Gastroesophageal sphincter (tissue), 4 donors: ENCODE measurements at regions not wholly inside any gene's neighbourhood (a gene's known extent, or its start where the extent isn't known, plus 50 kb on each side); places are given as distances from the start of the nearest gene placed in this dataset.

Experiments
- ATAC-seq: fragments of 150-250 bp; one replicate; pipeline ENCODE4 v1.9.1; 2016; ENCODE audit warnings: mild to moderate bottlenecking, moderate library complexity
- H3K27ac ChIP-seq, 4 donors: fragments of 200-600 bp; sonication (generic) in 3 of 4; 1 replicate in 3 of 4; 2 replicates in 1 of 4; pipeline ENCODE4 v1.5.1; 2016 to 2019
- H3K27me3 ChIP-seq: fragments of 200-600 bp; sonication (generic); one replicate; pipeline ENCODE4 v1.5.1; 2019
- H3K36me3 ChIP-seq, 2 donors: fragments of 200-600 bp; sonication (generic); one replicate each; pipeline ENCODE4 v1.5.1; 2019; ENCODE audit warnings: control low read depth in 1 of 2
- H3K4me1 ChIP-seq, 3 donors: fragments of 200-600 bp; sonication (generic); 1 replicate in 2 of 3; 2 replicates in 1 of 3; pipeline ENCODE4 v1.5.1; 2016 to 2019; ENCODE audit warnings: control low read depth in 2 of 3
- H3K4me3 ChIP-seq, 2 donors: fragments of 200-600 bp; sonication (generic); one replicate each; pipeline ENCODE4 v1.5.1; 2019; ENCODE audit warnings: mild to moderate bottlenecking in 1 of 2, moderate library complexity in 1 of 2
- H3K9me3 ChIP-seq, 3 donors: fragments of 200-600 bp; sonication (generic); one replicate each; pipeline ENCODE4 v1.5.1; 2017 to 2019; ENCODE audit warnings: control low read depth in 2 of 3
- CTCF ChIP-seq, 4 experiments: fragments of 200-600 bp in 2 of 4; fragments of 450-650 bp in 2 of 4; sonication (generic) in 1 of 4; IDR thresholded peaks; one replicate each; pipeline ENCODE4 v1.5.1; 2017 to 2019; ENCODE audit warnings: antibody characterized with exemption in 4 of 4, mild to moderate bottlenecking in 2 of 4, moderate library complexity in 2 of 4
- EP300 ChIP-seq: sonication (generic); formaldehyde crosslinking; IDR thresholded peaks from one replicate; pipeline ENCODE4 v1.6.1; 2017; ENCODE audit warnings: antibody characterized with exemption, mild to moderate bottlenecking
- POLR2A ChIP-seq, 2 donors: fragments of 450-650 bp; IDR thresholded peaks; one replicate each; pipeline ENCODE4 v1.6.1; 2017; ENCODE audit warnings: antibody characterized with exemption in 2 of 2, mild to moderate bottlenecking in 2 of 2, moderate library complexity in 1 of 2
- POLR2AphosphoS5 ChIP-seq: sonication (generic); formaldehyde crosslinking; IDR thresholded peaks from one replicate; pipeline ENCODE4 v1.6.1; 2017; ENCODE audit warnings: antibody characterized with exemption
- WGBS, 2 donors: methylation state at CpG; one replicate each; pipeline ENCODE4 v1.1.5; 2018; ENCODE audit warnings: low coverage in 1 of 2; 5-methylcytosine and 5-hydroxymethylcytosine counted together

GRCh38 chr19:27774827-27775226 is 1438.1 kb downstream of the UQCRFS1 start:
- Histone ChIP-seq H3K9me3 (no peaks in the 10 kb centered on the region), H3K36me3 (peaks cover 0 to 49% of the 10 kb centered on the region in 2 donors), H3K4me1 (no peaks in the 10 kb centered on the region), H3K27ac (no peak overlapping the region), H3K27me3 (no peaks in the 10 kb centered on the region), H3K4me3 (no peak overlapping the region)
- ATAC-seq = no peak
- TF ChIP-seq CTCF (IDR thresholded peaks at IDR 0.05) (no peak), POLR2AphosphoS5 (no peak)
- 83 to 95% methylated on average over 5 to 7 of the region's 7 CpGs for WGBS, 2 donors

GRCh38 chr19:27774337-27774736 is 1438.6 kb downstream of the UQCRFS1 start:
- WGBS, 2 donors = 93 to 100% methylated on average over 8 to 10 of the region's 10 CpGs
- H3K36me3 ChIP-seq = peaks cover 0 to 49% of the 10 kb centered on the region in 2 donors
- ATAC-seq = no peak
- H3K9me3 ChIP-seq = no peaks in the 10 kb centered on the region
- no peaks in the 10 kb centered on the region for H3K27me3 ChIP-seq
- no peak overlapping the region for H3K27ac ChIP-seq
- H3K4me3 ChIP-seq = no peak overlapping the region
- no peaks in the 10 kb centered on the region for H3K4me1 ChIP-seq
- TF ChIP-seq CTCF (IDR thresholded peaks at IDR 0.05) (no peak), POLR2A (IDR thresholded peaks at IDR 0.05) (no peak), EP300 (no peak), POLR2AphosphoS5 (no peak)

GRCh38 chr19:27773318-27774094 is 1439.4 kb downstream of the UQCRFS1 start:
- TF ChIP-seq POLR2AphosphoS5 (no peak), POLR2A (IDR thresholded peaks at IDR 0.05) (no peak), EP300 (no peak), CTCF (IDR thresholded peaks at IDR 0.05) (no peak)
- H3K9me3 ChIP-seq = no peaks in the 10 kb centered on the region
- 67 to 88% methylated on average over 6 of the region's 11 CpGs for WGBS, 2 donors
- no peak overlapping the region for H3K27ac ChIP-seq
- no peaks in the 10 kb centered on the region for H3K27me3 ChIP-seq
- no peak for ATAC-seq
- peaks cover 0 to 49% of the 10 kb centered on the region in 2 donors for H3K36me3 ChIP-seq
- H3K4me3 ChIP-seq = no peak overlapping the region
- H3K4me1 ChIP-seq = no peaks in the 10 kb centered on the region

- no peak overlapping the region for H3K27ac ChIP-seq
- no peak for ATAC-seq
- TF ChIP-seq POLR2AphosphoS5 = no peak
- TF ChIP-seq POLR2A (IDR thresholded peaks at IDR 0.05) = no peak
- whole genome bisulfite sequencing, 2 donors = 100% methylated on average over 2 to 4 of the region's 6 CpGs
- no peaks in the 10 kb centered on the region for H3K27me3 ChIP-seq
- peaks cover 0 to 5% (median 0%) of the 10 kb centered on the region in 3 donors for H3K9me3 ChIP-seq
- H3K36me3 ChIP-seq = peaks cover 0 to 41% of the 10 kb centered on the region in 2 donors
- H3K4me1 ChIP-seq = no peaks in the 10 kb centered on the region
- no peak overlapping the region for H3K4me3 ChIP-seq
These were observed 1440.9 kb downstream of the UQCRFS1 start for GRCh38 chr19:27772059-27772458.

- no peak for TF ChIP-seq CTCF (IDR thresholded peaks at IDR 0.05)
- TF ChIP-seq EP300 = no peak
- TF ChIP-seq POLR2A (IDR thresholded peaks at IDR 0.05) = no peak
- no peak for TF ChIP-seq POLR2AphosphoS5
- Histone ChIP-seq H3K27me3 (no peaks in the 10 kb centered on the region), H3K9me3 (peaks cover 0 to 12% (median 0%) of the 10 kb centered on the region in 3 donors), H3K27ac (no peak overlapping the region), H3K4me3 (no peak overlapping the region), H3K36me3 (peaks cover 0 to 35% of the 10 kb centered on the region in 2 donors), H3K4me1 (no peaks in the 10 kb centered on the region)
- no peak for ATAC-seq
- 82% methylated on average over 2 of the region's 5 CpGs; no CpG with 5 or more reads in 1 of the 2 donors for WGBS, 2 donors
These were observed 1442.9 kb downstream of the UQCRFS1 start for GRCh38 chr19:27770095-27770494.
